A673 (cell line): ENCODE measurements at regions not wholly inside any gene's neighbourhood (a gene's known extent, or its start where the extent isn't known, plus 50 kb on each side); places are given as distances from the start of the nearest gene placed in this dataset.

Experiments used
- BruUV-seq: library from RNA; stranded (reverse); fragments of 400-500 nt; replicated peaks from 2 replicates; lab custom pipeline; 2021; lab: Mats Ljungman, UMichigan
- CTCF ChIA-PET: fragments of 300-600 bp; sonication (Branson Sonifier 250); formaldehyde crosslinking; loops from one replicate; lab custom pipeline; 2022; ENCODE audit warnings: antibody characterized with exemption; lab: Charles Lee
- POLR2A ChIA-PET: fragments of 300-600 bp; sonication (Branson Sonifier 250); formaldehyde crosslinking; loops from one replicate; lab custom pipeline; 2022; ENCODE audit warnings: antibody characterized with exemption; ENCODE audit not compliant: low non-redundant PET; lab: Charles Lee
- DNase-seq: peaks from one replicate; pipeline ENCODE4 v3.0.0-alpha.2; 2015; ENCODE audit warnings: low spot score
- H3K27ac ChIP-seq: fragments of 200-600 bp; sonication (generic); 2 replicates; pipeline ENCODE4 v1.5.1; 2016; ENCODE audit warnings: mixed run types, low read depth, mild to moderate bottlenecking, mixed read lengths, antibody characterized with exemption, low read length; ENCODE audit not compliant: poor library complexity, severe bottlenecking
- H3K27me3 ChIP-seq: fragments of 200-600 bp; sonication (generic); replicated peaks from 2 replicates; pipeline ENCODE4 v1.6.1; 2017; ENCODE audit warnings: mixed run types, low read depth, mild to moderate bottlenecking, mixed read lengths, antibody characterized with exemption, low read length; ENCODE audit not compliant: insufficient read depth, poor library complexity
- H3K36me3 ChIP-seq: fragments of 200-600 bp; sonication (generic); 2 replicates; pipeline ENCODE4 v1.6.1; 2016; ENCODE audit warnings: mixed run types, mild to moderate bottlenecking, mixed read lengths, antibody characterized with exemption, low read length; ENCODE audit not compliant: insufficient read depth, poor library complexity, severe bottlenecking
- H3K4me1 ChIP-seq: fragments of 200-600 bp; sonication (generic); 2 replicates; pipeline ENCODE4 v1.6.1; 2017; ENCODE audit warnings: mixed run types, mild to moderate bottlenecking, mixed read lengths, antibody characterized with exemption, low read length; ENCODE audit not compliant: insufficient read depth, poor library complexity, severe bottlenecking
- H3K4me3 ChIP-seq: fragments of 200-600 bp; sonication (generic); 2 replicates; pipeline ENCODE4 v1.5.1; 2016; ENCODE audit warnings: low read depth, mixed run types, mild to moderate bottlenecking, mixed read lengths, low read length; ENCODE audit not compliant: poor library complexity, severe bottlenecking
- H3K9me3 ChIP-seq: fragments of 200-600 bp; sonication (generic); 2 replicates; pipeline ENCODE4 v1.6.1; 2016; ENCODE audit warnings: mixed run types, low read depth, mild to moderate bottlenecking, mixed read lengths, antibody characterized with exemption, low read length; ENCODE audit not compliant: poor library complexity, severe bottlenecking
- EZH2 ChIP-seq: fragments of 200-600 bp; sonication (generic); IDR thresholded peaks from 2 replicates; pipeline ENCODE4 v1.6.1; 2017; ENCODE audit warnings: borderline replicate concordance, low read depth, mild to moderate bottlenecking, mixed read lengths, antibody characterized with exemption, low read length; ENCODE audit not compliant: poor library complexity, severe bottlenecking
- intact Hi-C: fragments of 100-400 bp; cut with micrococcal nuclease; formaldehyde crosslinking; loops from one replicate; pipeline ENCODE4 v1.10.0; 2022; ENCODE audit not compliant: unreplicated experiment
- TF ChIP-seq, protein P1 (sequence below): fragments of 300-800, 200-600 bp; sonication (generic); conservative IDR thresholded peaks from 2 replicates; pipeline ENCODE4 v1.5.1; 2017; ENCODE audit warnings: low read depth, mild to moderate bottlenecking, antibody characterized with exemption, low read length, moderate library complexity, mixed read lengths

GRCh38 chr6:33925210-33925609, 121.4 kb upstream of the MLN start:
- DNase-seq = no peak
- intact Hi-C loops = no loop called here
- TF ChIP-seq EZH2 = no peak
- TF ChIP-seq, protein P1, sequence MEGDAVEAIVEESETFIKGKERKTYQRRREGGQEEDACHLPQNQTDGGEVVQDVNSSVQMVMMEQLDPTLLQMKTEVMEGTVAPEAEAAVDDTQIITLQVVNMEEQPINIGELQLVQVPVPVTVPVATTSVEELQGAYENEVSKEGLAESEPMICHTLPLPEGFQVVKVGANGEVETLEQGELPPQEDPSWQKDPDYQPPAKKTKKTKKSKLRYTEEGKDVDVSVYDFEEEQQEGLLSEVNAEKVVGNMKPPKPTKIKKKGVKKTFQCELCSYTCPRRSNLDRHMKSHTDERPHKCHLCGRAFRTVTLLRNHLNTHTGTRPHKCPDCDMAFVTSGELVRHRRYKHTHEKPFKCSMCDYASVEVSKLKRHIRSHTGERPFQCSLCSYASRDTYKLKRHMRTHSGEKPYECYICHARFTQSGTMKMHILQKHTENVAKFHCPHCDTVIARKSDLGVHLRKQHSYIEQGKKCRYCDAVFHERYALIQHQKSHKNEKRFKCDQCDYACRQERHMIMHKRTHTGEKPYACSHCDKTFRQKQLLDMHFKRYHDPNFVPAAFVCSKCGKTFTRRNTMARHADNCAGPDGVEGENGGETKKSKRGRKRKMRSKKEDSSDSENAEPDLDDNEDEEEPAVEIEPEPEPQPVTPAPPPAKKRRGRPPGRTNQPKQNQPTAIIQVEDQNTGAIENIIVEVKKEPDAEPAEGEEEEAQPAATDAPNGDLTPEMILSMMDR = no peak
- BruUV-seq = no TSS peak
- POLR2A ChIA-PET = interaction anchor here (0.5 kb wide), 1 partner anchor 78 kb away, joined by 6 read pairs; no protein-coding TSS in a partner anchor
- CTCF ChIA-PET = no interaction called here
- Histone ChIP-seq H3K9me3 (no peaks in the 10 kb centered on the region), H3K27me3 (no peaks in the 10 kb centered on the region), H3K27ac (no peak overlapping the region), H3K4me3 (no peak overlapping the region), H3K36me3 (no peaks in the 10 kb centered on the region), H3K4me1 (peaks cover 6% of the 10 kb centered on the region)

DNA sequence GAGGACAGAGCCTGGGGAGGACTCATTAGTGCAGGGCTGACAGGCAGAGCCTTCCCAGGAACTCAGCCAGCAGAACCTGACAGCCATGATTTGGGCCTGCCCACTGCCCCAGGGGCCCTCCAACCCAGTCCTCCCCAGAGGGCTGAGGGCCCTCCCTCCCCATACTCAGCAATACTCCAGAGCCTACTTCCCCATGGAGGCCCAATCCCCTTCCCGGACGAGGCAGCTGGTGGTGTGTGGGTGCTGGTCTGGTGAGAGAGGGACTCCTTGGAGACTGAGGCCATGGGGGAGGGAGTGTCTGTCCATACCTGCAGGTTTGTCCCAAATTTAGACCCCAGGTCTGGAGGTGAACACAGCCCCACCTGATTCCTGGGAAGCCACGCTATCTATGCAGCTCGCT, 120.9 kb upstream of the MLN start:
- CTCF ChIA-PET = no interaction called here

GRCh38 chr6:33923857-33924514, 120.2 kb upstream of the MLN start:
- no TSS peak for BruUV-seq
- H3K9me3 ChIP-seq = no peaks in the 10 kb centered on the region
- intact Hi-C loops = no loop called here
- TF ChIP-seq EZH2 = no peak
- TF ChIP-seq, protein P1 = no peak
- no peaks in the 10 kb centered on the region for H3K4me1 ChIP-seq
- ChIA-PET POLR2A (no interaction called here), CTCF (no interaction called here)
- H3K36me3 ChIP-seq = no peaks in the 10 kb centered on the region
- no peak overlapping the region for H3K27ac ChIP-seq
- H3K27me3 ChIP-seq = no peaks in the 10 kb centered on the region
- no peak overlapping the region for H3K4me3 ChIP-seq
- DNase-seq = no peak

More for the DNA sequence above, 120.9 kb upstream of the MLN start:
- Histone ChIP-seq H3K4me1 (peaks cover 4% of the 10 kb centered on the region), H3K36me3 (no peaks in the 10 kb centered on the region), H3K27me3 (no peaks in the 10 kb centered on the region), H3K9me3 (no peaks in the 10 kb centered on the region), H3K27ac (no peak overlapping the region), H3K4me3 (no peak overlapping the region)
- TF ChIP-seq EZH2 = no peak
- TF ChIP-seq, protein P1 = no peak
- no peak for DNase-seq
- POLR2A ChIA-PET = interaction anchor here (0.5 kb wide), 1 partner anchor 78 kb away, joined by 6 read pairs; no protein-coding TSS in a partner anchor
- intact Hi-C loops = no loop called here
- BruUV-seq = no TSS peak
